ENCODE measurements at regions not wholly inside any gene's neighbourhood (a gene's known extent, or its start where the extent isn't known, plus 50 kb on each side); places are given as distances from the start of the nearest gene placed in this dataset.

DNA sequence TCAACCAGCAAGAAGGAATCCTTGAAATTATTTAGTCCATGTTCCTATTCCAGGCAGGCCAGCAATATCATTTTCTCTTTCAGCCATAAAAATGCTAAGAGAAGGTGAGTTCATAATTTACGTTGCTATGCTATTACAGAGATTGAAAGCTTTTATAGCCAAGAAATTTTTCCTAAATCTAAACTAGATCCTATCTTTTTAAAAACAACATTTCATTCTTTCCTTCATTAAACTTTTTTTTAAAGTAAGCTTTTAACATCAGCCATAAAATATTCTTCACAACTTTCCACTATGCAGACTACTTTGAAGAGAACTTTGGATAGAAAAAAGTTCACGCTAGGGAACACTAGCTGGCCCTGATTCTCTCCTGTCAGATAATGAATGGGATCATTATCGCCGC, 159.8 kb downstream of the RPS12 start:
- ATAC-seq (no peak), DNase-seq (no peak)

DNA sequence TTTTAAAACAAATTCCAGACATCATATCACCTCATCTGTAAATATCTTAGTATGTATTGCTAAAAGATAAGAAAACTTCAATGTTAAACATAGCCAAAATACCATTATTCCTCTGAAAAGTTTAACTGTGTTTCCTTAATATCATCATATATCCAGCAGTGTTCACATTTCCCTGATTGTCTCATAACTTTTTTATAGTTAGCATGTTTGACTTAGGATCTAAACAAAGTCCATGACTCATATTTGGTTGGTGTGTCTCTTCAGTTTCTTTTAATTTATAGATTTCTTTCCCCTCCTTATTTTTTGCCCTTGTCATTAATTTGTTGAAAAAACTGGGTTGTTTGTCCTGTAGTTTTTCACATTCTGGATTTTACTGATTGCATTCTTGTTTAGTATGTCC, 163.0 kb downstream of the RPS12 start:
- ATAC-seq: no peak
- DNase-seq: no peak

DNA sequence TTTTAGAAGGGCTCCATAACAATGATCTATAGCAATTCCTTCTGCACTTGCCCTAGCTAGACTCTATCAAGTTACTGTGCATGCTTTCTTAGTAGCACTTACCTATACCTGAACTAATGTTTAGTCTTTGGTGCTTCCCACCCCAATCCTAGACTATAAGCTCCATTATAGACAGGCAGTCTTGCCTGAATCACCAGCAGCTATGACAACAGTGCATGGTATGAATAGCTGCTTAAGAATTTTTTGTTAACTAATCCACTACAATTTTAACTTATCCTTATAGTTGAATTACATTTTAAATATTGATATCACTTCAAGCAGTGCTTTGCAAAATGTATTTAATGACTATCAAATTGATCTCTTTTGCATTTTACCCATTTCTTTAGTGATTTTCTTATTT, 164.3 kb downstream of the RPS12 start:
- ATAC-seq: no peak
- DNase-seq: no peak

DNA sequence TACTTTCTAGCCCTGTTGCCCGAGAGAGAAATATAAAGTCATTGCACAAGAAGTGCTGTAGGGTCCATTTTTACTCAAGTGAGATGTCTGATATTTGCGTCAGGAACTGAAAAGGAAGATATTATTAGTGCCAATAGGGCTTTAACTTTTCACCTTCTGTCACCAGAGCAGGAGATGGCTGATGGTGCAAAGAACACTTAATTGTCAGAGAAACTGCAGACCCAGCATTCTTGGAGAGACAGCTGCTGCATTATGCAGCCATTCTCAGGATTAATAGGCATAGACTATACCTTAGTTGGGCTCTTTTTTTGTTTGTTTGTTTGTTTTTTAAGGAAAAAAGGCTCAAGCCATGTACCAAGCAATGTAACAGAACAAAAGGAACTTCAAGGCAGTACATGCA, 179.4 kb downstream of the RPS12 start:
- no peak for ATAC-seq

DNA sequence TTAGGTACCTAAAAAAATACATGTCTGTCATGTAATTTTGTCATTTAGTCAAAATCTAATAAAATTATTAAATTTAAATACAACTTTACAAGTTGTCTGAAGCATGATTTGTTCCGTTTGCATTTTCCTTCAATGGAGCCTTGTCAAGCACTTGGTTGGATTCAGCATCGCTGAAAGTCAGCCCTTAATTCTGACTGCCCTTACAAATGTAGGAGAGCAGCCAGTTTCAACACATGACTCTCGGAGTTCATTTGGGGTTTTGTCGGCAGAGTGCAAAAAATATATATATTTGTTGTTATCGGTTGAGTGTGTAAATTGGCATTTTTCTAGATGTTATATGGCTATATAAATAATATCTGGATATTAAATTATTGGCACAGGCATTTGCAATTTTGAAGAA, 180.6 kb downstream of the RPS12 start:
- no peak for DNase-seq
- ATAC-seq: no peak

More for the DNA sequence above, 179.4 kb downstream of the RPS12 start:
- no peak for DNase-seq

DNA sequence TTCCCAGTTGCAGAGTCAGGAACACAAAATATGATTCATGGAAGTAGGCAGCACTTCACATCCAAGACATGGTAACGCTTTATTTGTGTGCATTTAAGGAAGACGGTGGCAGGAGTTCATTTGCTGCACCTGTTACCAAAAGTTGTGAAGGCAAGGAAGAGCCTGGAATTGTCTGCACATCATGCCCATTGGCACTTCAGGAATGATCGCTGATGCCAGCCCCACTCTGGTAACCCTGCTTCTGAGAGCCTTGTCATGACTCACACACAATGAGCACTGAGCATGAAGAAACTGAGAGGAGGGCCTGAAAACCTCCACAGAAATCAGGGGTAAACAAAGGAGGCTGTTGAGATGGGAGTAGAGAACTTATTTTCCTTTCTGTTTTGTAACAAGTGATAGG, 181.1 kb downstream of the RPS12 start:
- DNase-seq (no peak), ATAC-seq (no peak)

DNA sequence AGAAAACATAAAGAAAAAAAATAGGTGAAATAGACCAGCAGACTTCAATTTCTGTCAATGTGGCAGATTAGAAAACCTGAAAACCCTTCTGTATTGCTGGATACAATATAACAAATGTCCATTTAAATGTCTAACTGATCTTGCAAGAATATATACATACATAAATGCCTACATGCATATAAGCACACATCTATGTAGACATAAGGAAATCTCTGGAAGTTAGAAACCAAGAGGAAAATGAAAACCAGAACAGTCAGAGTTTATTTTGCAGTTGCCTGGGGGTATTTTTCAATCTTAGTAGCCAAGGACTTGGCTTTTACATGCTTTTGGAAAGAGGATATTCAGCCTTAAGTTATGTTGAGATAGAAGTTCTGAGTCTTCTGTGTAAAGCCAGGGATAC, 184.0 kb downstream of the RPS12 start:
- no peak for ATAC-seq

DNA sequence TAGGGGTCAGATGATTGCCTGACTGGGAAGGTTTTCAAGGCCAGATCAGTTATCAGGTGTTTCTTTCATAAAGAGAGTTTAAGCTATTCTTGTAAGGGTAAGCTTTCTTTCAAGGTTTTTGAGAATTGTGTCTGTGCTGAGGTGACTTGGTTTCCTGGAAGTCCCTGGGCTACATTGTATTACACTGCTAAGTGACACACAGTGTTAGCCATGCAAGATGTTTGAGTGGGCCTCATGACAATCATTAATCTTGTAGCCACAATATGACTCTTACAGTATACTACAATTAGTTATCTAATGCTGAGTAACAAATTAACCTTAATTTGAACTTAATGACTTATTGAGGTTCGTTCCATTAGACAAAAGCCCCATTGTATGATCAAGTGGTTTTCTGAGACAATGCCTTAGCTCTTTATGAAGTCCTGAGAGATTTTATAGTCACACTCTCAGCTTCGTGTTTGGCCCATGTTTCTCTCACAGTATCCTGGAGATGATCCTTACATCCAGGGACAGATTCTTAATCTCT, 186.7 kb downstream of the RPS12 start:
- ATAC-seq (no peak), DNase-seq (no peak)

More for the DNA sequence above, 184.0 kb downstream of the RPS12 start:
- no peak for DNase-seq

DNA sequence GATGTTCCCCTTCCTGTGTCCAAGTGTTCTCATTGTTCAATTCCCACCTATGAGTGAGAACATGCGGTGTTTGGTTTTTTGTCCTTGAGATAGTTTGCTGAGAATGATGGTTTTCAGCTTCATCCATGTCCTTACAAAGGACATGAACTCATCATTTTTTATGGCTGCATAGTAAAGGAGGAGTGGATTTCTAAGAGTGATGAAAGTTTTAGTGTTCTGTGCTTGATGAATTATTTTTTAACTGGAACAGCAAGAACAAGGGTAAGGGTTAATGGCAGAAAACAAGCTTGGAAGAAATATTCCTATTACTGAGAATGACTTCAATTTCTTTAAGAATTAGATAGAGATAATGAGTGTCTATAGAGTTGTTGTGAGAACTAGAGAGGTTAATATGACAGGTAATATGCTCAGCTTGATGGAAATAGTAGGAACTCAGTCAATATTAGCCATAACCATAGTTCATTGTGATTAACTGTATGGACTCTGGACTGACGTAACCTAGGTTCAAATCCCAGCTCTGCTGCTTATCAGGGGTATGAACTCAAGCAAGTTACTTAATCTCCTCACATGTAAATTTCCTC, 190.0 kb downstream of the RPS12 start:
- DNase-seq (no peak), ATAC-seq (no peak)

DNA sequence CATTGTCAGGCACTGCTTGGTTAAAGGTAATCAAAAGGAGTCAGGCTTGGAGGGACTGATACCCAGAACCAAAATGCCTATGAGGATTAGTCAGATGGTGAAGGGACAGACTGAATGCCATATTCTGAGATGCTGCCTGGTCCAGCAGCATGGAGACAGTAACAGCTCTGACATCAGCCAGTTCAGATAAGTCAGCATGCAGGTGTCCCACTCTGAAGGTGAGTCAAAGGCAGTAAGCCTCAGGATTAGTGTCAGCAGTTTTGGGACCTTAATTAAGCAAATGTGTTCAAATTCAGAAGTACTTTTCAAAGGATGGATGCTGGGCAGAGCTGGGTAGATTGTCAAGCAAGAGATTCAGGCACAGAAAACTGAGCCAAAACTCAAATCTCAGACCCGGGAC, 198.4 kb downstream of the RPS12 start:
- no peak for ATAC-seq
- DNase-seq: no peak

DNA sequence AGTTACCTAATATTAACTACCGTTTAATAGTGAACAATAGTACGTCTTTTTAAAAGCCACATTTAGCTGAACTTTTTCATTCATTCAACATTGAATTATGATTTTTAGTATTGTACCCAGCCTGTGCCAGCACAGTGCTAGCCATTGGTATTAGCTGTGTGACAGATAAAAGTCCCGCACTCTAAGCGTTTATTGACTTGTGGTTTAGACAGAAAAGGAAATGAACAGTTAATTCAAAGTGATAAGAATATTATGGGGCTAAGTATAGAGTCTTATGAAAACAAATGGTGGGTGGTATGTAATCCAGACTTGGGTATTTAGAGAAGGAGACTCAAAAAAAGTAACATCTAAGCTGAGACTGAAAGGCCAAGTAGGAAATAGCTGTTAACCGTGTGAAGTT, 202.3 kb downstream of the RPS12 start:
- no peak for DNase-seq
- no peak for ATAC-seq

DNA sequence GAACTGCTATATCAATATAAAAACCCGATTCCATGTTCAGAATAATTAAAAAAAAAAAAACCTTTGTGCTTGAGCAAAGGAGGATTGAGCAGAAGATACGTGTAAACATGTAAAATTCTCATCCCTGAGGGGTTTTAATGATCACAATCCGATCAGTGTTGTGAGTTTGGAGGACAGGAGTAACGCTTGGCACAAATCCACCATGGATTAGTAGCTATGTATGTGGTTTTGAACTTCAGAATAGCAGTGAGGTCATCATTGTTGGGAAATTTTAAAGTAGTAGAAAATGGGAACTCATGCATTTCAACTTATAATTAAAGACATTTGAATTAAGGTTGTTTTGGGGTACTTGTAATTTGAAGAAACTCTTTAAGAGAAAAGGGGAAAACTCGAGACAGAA, 203.2 kb downstream of the RPS12 start:
- ATAC-seq: no peak
- DNase-seq: no peak

DNA sequence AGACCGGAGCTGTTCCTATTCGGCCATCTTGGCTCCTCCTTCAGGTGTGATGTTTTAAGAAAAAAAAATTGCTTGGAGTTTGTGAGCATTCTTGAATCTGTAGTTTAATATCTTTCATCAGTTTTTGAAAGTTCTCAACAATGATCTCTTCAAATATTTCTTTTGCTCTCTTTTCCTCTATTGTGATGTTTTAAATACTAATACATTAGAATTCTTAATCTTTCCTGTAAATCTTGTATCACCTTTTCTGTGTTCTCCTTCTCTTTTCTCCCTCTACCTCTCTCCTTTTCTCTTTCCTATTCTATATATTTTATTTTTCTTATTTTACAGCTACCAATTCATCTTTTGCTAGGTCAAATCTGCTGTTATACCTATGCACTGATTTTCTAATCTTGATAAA, 212.3 kb downstream of the RPS12 start:
- ATAC-seq (no peak), DNase-seq (no peak)

DNA sequence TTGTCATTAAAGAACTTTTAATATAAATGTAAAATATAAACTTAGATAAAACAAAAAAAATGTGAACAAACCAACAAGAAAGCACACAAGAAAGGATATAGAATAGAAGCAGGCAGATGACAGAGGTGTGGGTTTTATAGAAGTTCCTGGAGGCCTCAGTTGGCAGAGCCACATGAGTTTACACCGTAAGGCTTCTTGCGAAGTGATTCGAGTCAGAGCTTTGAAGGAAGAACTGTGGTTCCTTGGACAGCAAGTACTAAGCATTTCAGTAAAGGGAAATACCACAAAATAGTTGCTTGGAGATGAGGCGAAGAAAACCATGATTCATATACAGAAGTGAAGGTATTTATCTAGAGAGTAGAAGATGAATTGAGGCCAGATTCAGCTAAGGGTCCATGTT, 207.9 kb upstream of the EYA4 start:
- ATAC-seq (no peak), DNase-seq (no peak)

DNA sequence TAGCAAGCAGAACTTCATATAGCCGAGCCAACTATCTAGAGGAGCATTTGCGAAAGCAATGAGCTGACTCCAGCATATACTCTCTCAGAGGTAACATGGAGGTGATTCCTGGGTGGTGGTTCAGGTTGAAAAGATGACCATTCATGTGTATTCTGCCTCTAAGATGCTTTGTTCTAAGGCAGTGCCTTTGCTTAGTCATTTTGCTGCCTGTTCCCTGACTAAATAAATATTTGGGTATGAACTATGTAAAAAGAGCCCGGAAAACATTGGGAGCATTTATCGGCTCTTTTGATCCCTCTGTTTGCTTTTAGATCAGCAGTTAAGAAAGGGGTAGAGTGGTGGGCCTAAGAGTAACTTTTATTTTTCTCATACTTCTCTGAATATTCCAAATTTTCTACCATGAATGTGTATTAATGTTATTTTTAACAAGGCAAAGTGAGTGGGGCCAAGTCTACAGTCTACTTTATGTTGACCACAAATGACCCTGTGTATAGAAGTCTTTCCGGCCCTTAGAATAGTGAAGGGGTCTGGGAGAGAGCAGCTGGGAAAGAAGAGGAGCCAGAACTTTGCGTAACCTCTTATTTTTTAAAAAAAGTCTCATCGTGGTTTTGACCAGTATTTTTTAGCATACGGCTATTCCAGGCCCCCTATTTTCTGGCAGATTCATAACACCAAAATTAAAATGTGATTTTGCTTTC, 206.5 kb upstream of the EYA4 start:
- DNase-seq (no peak), ATAC-seq (no peak)

DNA sequence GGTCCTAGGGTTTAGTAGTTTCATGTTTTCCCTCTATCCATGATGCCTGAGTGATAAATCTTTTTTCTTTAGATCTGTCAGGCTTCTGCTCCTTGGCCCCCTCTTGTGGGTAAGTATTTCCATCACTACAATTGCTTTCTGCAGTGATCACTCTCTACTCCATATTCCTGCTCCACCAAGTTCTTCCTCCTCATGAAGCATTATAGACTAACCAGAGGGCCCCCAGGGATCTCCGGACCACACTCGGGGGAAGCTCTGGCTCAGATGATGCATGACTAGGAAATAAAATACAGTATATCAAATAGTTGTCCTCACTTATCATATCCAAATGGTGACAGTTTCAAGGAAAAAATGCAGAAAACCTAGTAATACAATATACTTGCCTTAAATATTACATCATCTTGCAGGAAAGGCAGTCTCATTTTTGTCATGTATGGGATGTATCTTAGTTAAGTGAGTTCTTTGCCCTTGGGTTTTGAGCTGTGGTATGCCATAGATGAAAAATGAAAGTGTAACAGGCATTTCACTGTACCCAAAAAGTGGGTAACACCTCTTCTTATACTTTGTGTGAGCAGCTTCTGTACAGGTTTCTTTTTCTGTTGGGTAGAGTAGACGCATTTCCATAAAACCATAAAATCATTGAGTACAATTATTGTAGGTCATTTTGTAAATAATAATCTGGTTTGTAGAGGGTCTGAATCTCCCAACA, 200.9 kb upstream of the EYA4 start:
- ATAC-seq: no peak
- no peak for DNase-seq

DNA sequence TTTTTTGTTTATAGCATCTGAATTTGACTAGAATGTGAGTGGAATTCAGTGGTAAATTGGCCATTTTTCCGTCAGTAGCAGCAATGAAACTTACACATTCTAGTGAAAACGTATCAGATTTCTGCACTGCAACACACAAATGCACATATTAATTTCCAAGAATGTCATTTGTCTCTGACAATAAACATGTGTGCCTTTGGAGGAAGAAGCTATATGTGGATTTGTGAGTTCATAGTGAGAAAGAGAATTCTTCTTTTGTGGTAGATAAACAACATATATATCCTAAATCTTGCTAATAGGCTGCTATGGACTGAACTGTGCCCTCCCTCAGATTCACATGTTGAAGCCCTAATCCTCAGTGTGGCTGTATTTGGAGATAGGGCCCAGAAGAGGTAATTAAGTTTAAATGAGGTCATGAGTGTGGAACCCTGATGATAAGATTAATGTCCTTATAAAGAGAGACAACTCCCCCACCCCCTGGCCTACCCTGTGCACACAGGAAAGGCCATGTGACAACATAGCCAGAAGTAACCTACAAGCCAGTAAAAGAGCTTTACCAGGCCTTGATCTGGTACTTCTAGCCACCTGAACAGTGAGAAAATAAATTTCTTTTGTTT, 200.2 kb upstream of the EYA4 start:
- ATAC-seq: no peak
- no peak for DNase-seq

DNA sequence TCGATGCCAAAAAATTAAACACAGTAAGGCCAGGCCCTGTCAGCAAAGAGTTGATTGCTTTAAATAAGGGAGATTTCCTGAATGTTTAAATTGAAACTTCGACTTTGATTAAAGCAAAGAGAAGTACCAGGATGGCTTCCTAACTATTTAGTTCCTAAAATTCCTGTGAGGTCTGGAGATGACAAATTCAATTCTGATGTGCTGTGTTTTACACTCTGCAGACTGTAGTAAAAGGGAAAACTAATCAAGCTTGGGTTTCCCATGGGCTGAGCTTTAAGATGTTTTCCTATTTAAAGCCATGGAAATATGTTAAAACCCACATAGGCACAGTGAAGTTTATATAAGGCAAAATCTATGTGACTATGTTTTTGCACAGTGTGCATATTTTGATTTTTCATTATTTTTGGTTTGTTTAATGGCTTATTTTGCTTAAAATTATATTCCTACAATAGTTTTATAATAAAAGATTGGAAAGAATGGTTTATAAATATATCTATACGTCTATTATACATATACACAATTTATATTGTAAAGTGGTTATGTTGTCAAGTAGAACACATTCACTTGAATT, 198.5 kb upstream of the EYA4 start:
- ATAC-seq (no peak), DNase-seq (no peak)

DNA sequence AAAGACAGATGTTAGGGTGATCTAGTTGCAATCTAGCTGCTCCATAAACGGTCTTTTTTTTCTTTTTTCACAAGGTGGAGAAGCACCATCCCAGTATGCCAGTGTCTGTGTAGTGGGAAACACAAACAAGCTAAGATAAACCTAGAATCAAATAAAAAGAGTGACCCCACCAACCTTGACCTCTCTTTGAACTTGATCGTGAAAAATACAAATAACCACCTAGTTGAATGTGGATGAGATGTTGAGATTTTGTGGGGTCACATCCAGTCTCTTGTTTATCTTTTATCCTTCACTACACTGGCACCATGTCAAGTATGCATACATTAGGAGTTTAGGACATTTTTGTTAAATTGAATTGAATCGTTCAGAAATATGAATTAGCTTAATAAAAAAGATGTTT, 194.6 kb upstream of the EYA4 start:
- no peak for DNase-seq
- ATAC-seq: no peak

DNA sequence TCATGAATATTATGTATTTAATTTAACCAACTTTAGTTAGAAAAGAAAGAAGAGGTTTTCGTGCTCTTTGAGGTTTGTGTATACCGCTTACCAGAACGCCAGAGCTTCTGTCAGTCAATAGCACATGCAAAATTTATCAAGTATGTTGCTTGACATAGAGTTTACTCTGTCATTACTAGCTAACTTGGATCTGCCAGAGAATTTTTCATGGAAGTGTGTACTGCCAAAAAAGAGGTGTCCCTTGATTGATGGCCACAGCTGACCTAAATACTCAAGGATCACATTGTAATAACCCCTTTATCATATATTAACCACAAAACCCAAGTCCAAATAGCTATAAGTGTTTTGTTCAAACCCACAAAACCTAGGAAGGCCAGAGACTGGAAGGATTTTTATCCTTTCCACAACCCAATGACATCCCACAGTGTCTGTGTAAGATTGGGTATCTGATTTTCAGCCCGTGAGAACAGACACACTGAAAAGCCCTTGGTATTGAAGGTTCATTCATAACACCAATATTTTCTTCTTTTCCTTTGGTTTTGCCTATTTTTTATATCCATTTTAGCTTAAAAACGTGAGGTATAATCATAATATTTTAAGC, 194.0 kb upstream of the EYA4 start:
- DNase-seq (no peak), ATAC-seq (no peak)

DNA sequence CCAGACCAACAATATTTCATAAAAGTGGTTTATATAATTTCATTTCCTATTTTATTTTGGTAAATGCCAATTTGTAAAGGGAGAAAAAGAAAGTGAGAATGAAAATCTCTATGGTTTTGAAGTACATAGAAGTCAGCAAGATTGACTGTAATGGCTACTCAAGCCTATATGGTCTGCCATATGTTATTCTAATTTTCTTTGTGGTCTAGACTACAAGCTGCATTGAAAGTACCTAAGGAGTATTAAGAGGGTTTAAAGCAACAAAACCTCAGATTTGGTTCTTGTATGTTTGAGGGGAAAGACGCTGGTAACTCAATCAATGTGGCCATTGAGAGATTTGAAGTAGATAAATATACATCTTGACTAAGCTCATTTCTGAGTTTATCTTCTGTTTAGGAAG, 193.5 kb upstream of the EYA4 start:
- ATAC-seq: no peak
- DNase-seq: no peak

DNA sequence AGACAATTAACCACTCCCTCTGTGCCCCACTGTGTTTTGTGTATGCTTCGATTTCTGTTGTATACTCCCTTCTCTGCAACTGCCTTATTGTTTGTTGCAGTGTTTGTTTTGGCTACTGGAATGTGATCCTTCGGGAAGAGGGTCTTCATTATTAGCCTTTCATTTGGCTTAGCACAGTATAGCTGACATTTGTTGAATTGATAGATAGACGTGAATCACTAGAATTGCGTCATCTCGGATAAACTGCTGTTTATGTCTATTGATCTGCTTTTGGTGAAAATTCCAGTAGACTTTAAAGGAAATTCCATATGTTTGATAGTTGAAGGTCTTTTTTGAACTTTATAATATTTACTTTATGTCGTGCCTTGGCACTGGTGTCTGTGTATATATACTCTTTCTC, 189.9 kb upstream of the EYA4 start:
- ATAC-seq (no peak), DNase-seq (no peak)

All from stimulated activated naive CD8-positive, alpha-beta T cell treated with anti-CD3 and anti-CD28 coated beads, Interleukin-15, Interleukin-2, amounts not matched to agents 100 U/mL and 50 U/mL, for 24 hours (primary cell).